Liver (tissue), 8 donors: ENCODE measurements at regions not wholly inside any gene's neighbourhood (a gene's known extent, or its start where the extent isn't known, plus 50 kb on each side); places are given as distances from the start of the nearest gene placed in this dataset.

Experiments used
- DNase-seq: peaks from one replicate; pipeline ENCODE4 v3.0.0-alpha.2; 2017; ENCODE audit warnings: low spot score
- H3K27ac ChIP-seq, 2 donors: one replicate each; pipeline ENCODE4 v1.7.0; 2013; ENCODE audit warnings: inconsistent platforms in 2 of 2, low read length in 2 of 2, control low read depth in 1 of 2, low read depth in 1 of 2, mild to moderate bottlenecking in 1 of 2
- H3K27me3 ChIP-seq, 4 donors: one replicate each; pipeline versions ENCODE4 v1.6.1 to v1.7.0; 2013; ENCODE audit warnings: low read length in 3 of 4, inconsistent platforms in 1 of 4, mild to moderate bottlenecking in 1 of 4, moderate library complexity in 1 of 4; ENCODE audit not compliant: control insufficient read depth in 4 of 4, insufficient read depth in 4 of 4
- H3K36me3 ChIP-seq, 4 donors: one replicate each; pipeline versions ENCODE4 v1.6.1 to v1.7.0; 2013; ENCODE audit warnings: low read length in 3 of 4, mild to moderate bottlenecking in 3 of 4, low read depth in 1 of 4, moderate library complexity in 1 of 4; ENCODE audit not compliant: control insufficient read depth in 4 of 4, insufficient read depth in 3 of 4
- H3K4me1 ChIP-seq, 4 donors: one replicate each; pipeline versions ENCODE4 v1.6.1 to v1.7.0; 2013; ENCODE audit warnings: low read length in 3 of 4, mild to moderate bottlenecking in 3 of 4, moderate library complexity in 1 of 4; ENCODE audit not compliant: control insufficient read depth in 4 of 4, insufficient read depth in 4 of 4
- H3K4me3 ChIP-seq, 3 donors: one replicate each; pipeline versions ENCODE4 v1.6.1 to v1.7.0; 2013; ENCODE audit warnings: low read length in 3 of 3, control low read depth in 1 of 3, low read depth in 1 of 3, mild to moderate bottlenecking in 1 of 3
- H3K9ac ChIP-seq, 2 donors: one replicate each; pipeline ENCODE4 v1.7.0; 2013; ENCODE audit warnings: low read length in 2 of 2, mild to moderate bottlenecking in 2 of 2, moderate library complexity in 2 of 2, control low read depth in 1 of 2, low read depth in 1 of 2
- H3K9me3 ChIP-seq, 4 donors: one replicate each; pipeline versions ENCODE4 v1.6.1 to v1.7.0; 2013; ENCODE audit warnings: low read length in 3 of 4; ENCODE audit not compliant: control insufficient read depth in 4 of 4
- ATF3 ChIP-seq: IDR thresholded peaks from 2 replicates; pipeline ENCODE4 v1.6.1; 2016; ENCODE audit warnings: antibody characterized with exemption
- CTCF ChIP-seq: fragments of 150-350 bp; IDR thresholded peaks from 2 replicates; pipeline ENCODE4 v1.5.1; 2017; ENCODE audit warnings: improper control_type of control experiment, low read depth, low read length; ENCODE audit not compliant: missing input control
- FOXA1 ChIP-seq: IDR thresholded peaks from 2 replicates; pipeline ENCODE4 v1.6.1; 2016; ENCODE audit warnings: antibody characterized with exemption
- FOXA2 ChIP-seq: IDR thresholded peaks from 2 replicates; pipeline ENCODE4 v1.6.1; 2016; ENCODE audit warnings: antibody characterized with exemption
- HNF4A ChIP-seq, 2 donors: conservative IDR thresholded peaks; 2 replicates each; pipeline ENCODE4 v1.6.1; 2016; ENCODE audit warnings: antibody characterized with exemption in 2 of 2, mild to moderate bottlenecking in 2 of 2
- JUND ChIP-seq, 2 donors: IDR thresholded peaks; 2 replicates each; pipeline ENCODE4 v1.6.1; 2016; ENCODE audit warnings: antibody characterized with exemption in 2 of 2
- MAX ChIP-seq: IDR thresholded peaks from 2 replicates; pipeline ENCODE4 v1.6.1; 2016; ENCODE audit warnings: antibody characterized with exemption
- NR2F2 ChIP-seq: IDR thresholded peaks from 2 replicates; pipeline ENCODE4 v1.6.1; 2016; ENCODE audit warnings: antibody characterized with exemption
- RAD21 ChIP-seq, 2 donors: IDR thresholded peaks; 2 replicates each; pipeline ENCODE4 v1.6.1; 2016; ENCODE audit warnings: antibody characterized with exemption in 2 of 2, mild to moderate bottlenecking in 2 of 2
- RXRA ChIP-seq, 2 donors: IDR thresholded peaks; 2 replicates each; pipeline ENCODE4 v1.6.1; 2017 to 2018; ENCODE audit warnings: antibody characterized with exemption in 2 of 2, mild to moderate bottlenecking in 1 of 2
- SP1 ChIP-seq: IDR thresholded peaks from 2 replicates; pipeline ENCODE4 v1.6.1; 2018; ENCODE audit warnings: antibody characterized with exemption, mild to moderate bottlenecking
- TAF1 ChIP-seq: conservative IDR thresholded peaks from 2 replicates; pipeline ENCODE4 v1.6.1; 2016; ENCODE audit warnings: antibody characterized with exemption, mild to moderate bottlenecking
- YY1 ChIP-seq: IDR thresholded peaks from 2 replicates; pipeline ENCODE4 v1.6.1; 2016; ENCODE audit warnings: antibody characterized with exemption, mild to moderate bottlenecking
- ZBTB33 ChIP-seq: IDR thresholded peaks from 2 replicates; pipeline ENCODE4 v1.6.1; 2016; ENCODE audit warnings: antibody characterized with exemption
- WGBS: extraction: QIAGEN DNeasy Blood & Tissue Kit; methylation state at CpG from one replicate; pipeline ENCODE4 v1.1.7; 2013; 5-methylcytosine and 5-hydroxymethylcytosine counted together
- donor health status: healthy.
- donor health status: healthy.
- donor health status: healthy.
- donor health status: healthy.
- donor health status: healthy.

- H3K9me3 ChIP-seq, result no peaks in the 10 kb centered on the region
- no peak overlapping the region for H3K27ac ChIP-seq
- no peak overlapping the region for H3K4me3 ChIP-seq
- no peaks in the 10 kb centered on the region for H3K36me3 ChIP-seq
- 91% methylated on average over 26 of the region's 26 CpGs for WGBS
- no peak overlapping the region for H3K9ac ChIP-seq
- H3K4me1 ChIP-seq, result no peaks in the 10 kb centered on the region
- DNase-seq, result no peak
- no peaks in the 10 kb centered on the region for H3K27me3 ChIP-seq
- TF ChIP-seq MAX (no peak), FOXA2 (no peak), HNF4A (conservative IDR thresholded peaks at IDR 0.05) (no peak), JUND (IDR thresholded peaks at IDR 0.05) (no peak), SP1 (no peak), TAF1 (no peak), RAD21 (IDR thresholded peaks at IDR 0.05) (no peak), ATF3 (no peak), RXRA (IDR thresholded peaks at IDR 0.05) (no peak), FOXA1 (no peak), YY1 (no peak), CTCF (no peak), NR2F2 (no peak)
These were observed 183.0 kb downstream of the IGLL1 start for GRCh38 chr22:23397008-23397612.

GRCh38 chr22:23396362-23397007 lies 183.6 kb downstream of the IGLL1 start:
- DNase-seq, result no peak
- TF ChIP-seq ZBTB33, result no peak
- no peak for TF ChIP-seq FOXA1
- TF ChIP-seq TAF1, result no peak
- no peak for TF ChIP-seq FOXA2
- TF ChIP-seq RAD21 (IDR thresholded peaks at IDR 0.05), result no peak
- Histone ChIP-seq H3K27ac (no peak overlapping the region), H3K4me1 (no peaks in the 10 kb centered on the region), H3K9ac (no peak overlapping the region), H3K27me3 (no peaks in the 10 kb centered on the region), H3K4me3 (no peak overlapping the region), H3K36me3 (no peaks in the 10 kb centered on the region), H3K9me3 (no peaks in the 10 kb centered on the region)
- 88% methylated on average over 8 of the region's 8 CpGs for WGBS
